Superior temporal gyrus (tissue), 1 donor: ENCODE measurements at regions not wholly inside any gene's neighbourhood (a gene's known extent, or its start where the extent isn't known, plus 50 kb on each side); places are given as distances from the start of the nearest gene placed in this dataset.
"Not testable (repeated sequence)": the region's sequence is repeated elsewhere in the genome, so short reads cannot be mapped to it uniquely, and the experiment has no call there.

Source experiments
- DNase-seq: peaks from one replicate; pipeline ENCODE4 v3.0.0-alpha.2; 2016; ENCODE audit errors: extremely low spot score

DNA sequence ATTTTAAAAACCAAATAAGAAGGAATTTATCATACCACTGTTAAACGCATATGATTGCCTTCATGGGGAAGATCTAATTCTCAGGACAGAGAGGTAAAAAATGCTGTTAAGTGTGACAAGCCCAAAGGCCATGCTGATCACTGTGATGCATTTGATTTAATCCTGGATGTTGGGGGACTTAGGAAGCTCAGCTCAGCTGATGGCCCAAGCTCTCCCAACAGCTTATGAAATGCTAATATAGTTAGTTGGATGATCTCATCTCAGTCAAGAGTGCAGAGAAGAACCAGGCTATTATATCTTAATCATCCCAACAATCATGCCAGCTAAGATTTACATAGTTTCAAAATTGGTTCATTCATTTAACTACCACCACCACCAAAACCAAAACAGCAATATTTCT lies 340.0 kb downstream of the IL20RB start:
- DNase-seq = no peak

DNA sequence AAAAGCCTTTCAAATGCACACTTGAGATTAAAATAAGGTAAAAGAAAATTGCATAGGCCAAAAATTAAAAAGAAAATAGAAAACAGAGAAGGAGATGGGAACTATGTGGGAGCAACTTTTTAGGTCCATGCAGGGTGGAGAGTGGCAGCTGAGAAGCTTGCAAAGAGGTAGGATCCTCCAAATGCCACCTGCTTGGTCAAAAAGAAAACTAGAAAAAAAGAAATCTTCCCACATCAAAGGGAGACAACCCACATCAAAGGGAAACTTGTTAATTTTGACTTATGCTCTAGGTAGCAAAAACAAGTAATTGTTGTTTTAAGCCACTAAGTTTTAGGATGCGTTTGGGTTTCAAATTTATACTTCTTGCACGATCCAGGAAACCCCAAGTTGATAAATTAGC lies 342.9 kb downstream of the IL20RB start:
- no peak for DNase-seq

DNA sequence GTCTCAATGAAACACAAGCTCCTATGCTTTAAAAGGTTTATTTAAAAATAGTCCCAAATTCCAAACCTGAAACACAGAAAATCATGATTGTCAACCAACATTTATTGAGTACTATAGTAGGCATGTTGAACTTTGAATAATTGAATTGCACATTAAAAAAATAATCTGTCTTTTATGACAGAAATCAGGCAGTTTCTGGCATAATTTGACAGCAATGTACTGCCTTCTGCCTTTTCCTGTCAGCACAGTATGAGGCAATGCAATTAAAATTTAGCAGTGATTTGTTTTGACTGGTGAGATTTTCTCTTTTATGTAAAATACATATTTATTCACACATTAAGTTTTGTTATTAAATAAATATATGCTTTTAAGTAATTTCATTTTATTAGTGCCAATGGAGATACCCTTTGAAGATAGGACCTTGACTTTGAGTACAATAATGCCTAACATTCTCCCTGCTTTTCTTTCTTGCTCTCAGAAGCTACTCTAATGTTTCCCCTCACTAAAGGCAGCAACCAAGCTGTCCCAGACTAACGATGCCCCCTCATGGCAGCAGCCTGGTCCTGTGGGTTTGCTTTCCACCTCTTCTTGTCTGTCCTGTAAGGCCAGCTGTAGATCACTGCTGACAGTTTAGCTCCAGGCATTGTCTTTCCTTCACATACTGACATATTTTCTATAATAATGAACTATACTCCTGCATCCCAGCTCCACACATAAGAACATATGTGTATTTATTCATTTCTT lies 346.7 kb downstream of the IL20RB start:
- DNase-seq = no peak

DNA sequence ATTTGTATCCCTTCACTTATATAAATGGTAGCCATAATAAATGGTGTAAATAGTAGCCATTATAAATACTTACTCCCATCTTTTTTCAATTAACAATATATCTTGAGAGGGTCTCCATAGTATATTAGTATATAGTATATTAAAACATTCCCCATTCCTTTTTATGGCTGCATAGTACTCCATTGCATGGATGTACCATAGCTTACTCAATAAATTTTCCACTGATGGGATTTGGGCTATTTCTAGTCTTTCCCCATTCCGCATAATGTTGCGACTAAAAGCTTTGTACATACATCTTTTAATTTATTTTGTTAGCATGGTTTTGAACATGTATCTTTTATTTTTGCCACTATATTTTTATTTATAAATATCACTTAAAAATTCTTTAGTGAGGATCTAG lies 366.3 kb downstream of the IL20RB start:
- DNase-seq = no peak

DNA sequence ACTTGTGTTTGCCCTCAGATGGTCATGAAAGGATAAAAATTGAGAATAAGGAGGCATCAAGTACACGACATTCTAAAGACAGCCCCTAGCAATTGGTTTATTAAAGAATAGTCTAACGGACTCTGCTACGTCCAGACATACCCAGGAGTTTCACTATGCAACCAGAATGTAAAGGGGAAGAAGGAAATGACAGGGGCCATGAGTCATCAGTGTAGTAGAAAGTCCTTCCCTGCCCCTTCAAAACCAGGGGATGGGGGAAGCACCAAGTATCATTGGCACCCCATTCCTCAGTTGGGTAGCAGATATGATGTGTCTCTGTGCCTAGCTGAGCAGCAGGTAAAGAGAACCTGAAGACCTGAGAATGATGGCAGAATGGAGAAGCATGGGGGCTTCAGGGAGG lies 367.4 kb downstream of the IL20RB start:
- DNase-seq = no peak

DNA sequence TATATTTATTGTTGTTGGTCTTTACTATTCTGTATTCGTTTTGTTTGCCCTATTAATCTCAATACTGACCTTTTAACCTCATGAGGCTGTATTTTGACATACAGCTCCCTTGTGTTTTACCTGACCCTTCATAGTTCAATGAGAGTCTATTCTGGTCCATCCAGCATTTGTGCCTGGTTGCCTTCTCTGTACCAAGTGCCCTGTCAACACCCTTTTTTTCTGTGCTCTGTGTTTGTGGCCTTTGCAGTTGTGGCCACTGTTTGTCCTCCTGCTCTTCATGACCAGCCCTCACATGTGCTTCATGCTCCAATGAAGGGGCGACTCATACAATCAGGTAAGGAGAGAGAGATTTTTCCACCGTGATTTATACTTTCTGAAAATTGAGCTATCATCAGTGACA lies 368.2 kb downstream of the IL20RB start:
- no peak for DNase-seq

DNA sequence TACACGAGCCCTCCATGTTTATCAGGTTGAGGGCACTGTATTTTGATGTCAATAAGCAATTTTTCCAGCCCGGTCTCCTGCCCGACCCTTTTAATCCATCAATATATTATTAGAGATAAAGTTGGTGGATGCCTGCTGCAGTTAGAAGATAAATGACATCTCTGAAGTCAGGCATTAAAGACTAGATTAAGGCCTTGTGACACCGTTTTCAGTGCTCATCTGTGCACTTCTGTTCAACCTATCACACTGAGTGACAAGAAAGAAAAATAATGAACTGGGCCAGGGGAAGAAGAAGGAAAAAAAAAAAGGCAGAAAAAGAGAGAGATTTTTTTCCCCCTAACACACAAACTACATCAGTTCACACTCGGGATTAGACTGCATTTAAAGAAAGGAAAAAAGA lies 371.8 kb downstream of the IL20RB start:
- DNase-seq = no peak

DNA sequence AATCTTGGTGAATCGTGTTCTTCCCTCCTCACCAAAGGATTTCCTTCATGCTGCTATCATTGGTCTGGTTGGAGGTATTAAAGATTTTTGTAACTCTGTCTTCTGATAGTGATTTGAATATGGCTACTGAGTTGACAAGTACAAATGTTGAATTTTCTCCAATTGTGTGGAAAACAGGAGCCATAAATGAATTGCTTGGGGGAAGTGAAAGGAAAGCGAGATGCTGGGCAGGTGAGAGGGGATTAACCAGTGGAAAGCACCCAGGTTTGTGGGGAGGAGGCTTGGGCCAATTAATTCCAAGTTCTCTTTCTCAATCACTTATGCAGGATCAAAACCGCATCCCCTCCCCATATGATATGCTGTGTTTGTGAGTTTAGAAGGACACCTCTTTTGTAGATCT lies 372.5 kb downstream of the IL20RB start:
- no peak for DNase-seq

DNA sequence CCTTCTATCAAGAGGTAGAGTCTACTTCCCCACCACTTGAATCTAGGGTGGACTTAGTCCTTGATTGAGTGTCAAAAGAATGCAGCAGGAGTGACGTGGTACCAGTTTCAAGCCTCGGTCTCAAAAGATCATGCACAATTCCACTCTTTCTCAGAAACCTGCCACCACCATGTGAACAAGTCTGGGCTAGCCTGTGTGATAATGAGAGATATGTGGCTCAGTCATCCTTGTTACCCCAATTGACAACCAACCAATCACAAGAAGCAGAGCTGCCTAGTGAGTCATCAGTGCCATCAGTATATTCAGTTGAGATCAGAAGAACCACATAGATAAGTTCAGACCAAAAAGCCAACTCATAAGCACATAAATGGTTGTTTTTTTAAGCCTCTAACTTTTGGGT lies 374.5 kb downstream of the IL20RB start:
- DNase-seq = no peak

DNA sequence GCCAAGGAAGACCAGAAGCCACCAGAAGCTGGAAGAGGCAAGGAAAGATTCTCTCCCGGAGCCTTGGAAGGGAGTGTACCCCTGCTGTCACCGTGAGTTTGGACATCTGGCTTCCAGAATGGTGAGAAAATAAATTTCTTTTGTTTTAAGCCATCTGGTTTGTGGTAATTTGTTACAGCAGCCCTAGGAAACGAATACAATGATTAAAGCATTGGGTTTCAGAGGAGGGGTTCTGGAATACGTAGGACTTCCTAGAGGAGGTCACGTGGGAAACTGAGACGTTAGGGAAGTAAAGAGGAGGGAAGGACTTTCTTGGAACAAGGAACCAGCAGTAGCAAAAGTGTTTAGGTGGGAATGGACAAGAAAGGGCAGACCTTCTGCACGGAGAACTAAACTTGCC lies 377.7 kb downstream of the IL20RB start:
- no peak for DNase-seq

DNA sequence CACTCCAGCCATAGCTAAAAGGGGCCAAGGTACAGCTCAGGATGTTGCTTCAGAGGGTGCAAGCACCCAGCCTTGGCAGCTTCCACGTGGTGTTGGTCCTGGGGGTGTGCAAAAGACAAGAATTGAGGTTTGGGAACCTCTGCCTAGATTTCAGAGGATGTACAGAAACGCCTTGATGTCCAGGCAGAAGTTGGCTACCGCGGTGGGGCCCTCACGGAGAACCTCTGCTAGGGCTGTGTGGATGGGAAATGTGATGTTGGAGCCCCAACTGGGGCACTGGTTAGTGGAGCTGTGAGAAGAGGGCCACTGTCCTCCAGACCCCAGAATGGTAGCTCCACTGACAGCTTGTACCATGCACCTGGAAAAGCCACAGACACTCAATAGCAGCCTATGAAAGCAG lies 380.6 kb downstream of the IL20RB start:
- DNase-seq = not testable (repeated sequence)

DNA sequence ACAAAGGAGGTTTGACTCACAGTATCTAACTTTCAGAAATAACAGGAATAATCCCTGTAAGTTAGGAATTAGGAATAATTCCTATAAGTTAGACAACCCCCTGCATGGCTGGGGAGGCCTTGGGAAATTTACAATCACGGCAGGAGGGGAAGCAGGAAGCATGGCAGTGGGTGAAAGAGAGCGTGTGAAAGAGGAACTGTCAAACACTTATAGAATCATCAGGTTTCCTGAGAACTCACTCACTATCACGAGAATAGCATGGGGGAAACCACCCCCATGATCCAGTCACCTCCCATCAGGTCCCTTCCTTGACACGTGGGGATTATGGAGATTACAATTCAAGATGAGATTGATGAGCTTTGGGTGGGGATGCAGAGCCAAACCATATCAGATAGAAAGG lies 385.5 kb downstream of the IL20RB start:
- no peak for DNase-seq

DNA sequence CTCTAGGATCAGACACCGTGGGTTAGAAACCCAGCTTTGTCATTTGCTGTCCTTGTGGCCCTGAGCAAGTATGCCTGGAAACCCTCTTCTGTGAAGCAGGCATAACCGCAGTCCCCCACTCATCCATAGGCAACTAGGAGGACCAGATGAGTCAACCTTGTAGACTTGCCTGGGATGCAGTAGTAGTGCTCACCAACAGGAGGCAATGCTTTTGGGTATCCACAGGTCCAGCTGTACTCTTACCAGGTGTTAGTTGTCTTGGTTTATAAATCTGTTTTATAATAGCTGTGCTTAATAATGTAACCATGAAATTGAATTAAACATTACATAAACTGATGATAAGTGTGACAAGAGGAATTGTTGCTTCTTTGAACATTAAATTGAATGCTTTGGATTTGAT lies 389.3 kb downstream of the IL20RB start:
- DNase-seq = no peak

DNA sequence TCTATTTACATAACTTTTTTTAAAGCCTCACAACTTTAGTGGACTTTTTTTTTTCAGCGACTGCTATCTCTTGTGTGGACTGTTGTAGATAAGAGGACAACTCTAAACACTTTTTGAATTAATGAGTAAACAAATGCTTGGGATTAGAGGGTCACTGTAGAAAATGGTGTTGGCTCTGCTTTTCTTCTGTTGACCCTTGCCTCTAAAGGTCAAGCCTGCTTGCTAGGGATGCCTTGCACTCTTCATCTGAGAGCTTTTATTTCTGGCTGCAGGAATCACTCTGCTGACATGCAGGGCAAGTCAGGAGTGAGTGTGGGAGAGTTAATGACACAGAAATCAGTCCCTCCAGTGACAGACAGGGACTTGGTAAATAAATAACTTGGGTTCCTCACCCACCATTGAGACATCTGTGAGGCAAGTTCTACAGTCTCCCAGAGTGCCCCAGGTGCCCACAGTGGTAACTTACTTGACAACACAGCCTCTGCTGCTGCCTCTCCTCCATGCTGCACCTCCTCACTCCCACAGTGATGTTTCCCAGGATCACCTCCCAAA lies 390.1 kb downstream of the IL20RB start:
- no peak for DNase-seq

DNA sequence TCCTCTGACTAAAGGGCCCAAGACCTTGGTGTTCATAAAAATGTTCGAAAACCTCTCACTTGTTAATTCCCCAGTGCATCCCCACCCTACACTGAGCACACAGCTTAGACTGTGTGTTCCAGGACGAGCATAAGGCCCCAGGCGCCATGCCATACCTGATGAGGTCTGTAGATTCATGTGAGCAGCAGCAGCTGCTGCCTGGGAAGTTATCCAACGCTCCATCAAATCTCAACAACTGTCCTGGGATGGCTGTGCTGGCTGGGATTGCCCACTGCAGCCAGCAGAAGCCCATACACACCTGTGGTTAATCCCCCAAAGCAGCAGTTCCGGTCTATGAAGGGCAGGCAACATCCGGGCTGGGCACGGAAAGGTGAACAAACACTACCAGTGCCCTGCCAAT lies 391.2 kb downstream of the IL20RB start:
- DNase-seq = no peak

DNA sequence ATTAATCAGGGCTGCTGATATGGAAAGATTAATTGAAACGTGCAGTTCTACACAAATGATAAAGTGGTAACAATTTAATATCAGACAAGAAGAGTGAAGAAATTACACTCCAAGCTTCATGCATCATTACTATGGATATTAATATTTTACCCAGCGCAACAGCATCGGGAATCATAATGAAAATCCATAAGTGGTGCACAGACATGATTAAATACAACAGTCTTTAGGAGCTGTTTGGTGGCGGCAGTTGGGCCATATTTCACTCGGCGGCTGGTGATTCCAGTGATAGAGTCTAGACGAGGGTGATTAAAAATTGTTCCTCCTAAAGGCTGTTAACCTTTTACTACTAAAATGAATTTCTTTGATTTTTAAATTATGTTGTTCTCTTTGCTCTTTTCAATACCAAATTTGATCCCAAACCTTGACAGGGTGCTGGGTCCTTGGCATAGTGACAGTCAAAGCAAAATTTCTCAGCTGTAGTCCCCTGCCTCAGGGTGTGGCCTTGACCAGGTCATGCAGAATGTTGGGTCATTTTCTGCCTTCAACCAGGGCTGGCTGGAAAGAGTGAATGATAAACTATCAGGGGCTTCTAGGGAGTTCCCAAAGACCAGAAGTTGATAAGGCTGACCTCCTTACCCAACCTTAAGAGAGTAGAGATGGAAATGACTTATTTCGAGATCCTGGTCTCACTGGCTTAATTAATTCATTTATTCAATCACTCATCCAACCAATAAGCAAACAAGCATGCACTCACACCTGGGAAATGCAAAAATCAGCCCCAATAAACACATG lies 392.0 kb downstream of the IL20RB start:
- no peak for DNase-seq

DNA sequence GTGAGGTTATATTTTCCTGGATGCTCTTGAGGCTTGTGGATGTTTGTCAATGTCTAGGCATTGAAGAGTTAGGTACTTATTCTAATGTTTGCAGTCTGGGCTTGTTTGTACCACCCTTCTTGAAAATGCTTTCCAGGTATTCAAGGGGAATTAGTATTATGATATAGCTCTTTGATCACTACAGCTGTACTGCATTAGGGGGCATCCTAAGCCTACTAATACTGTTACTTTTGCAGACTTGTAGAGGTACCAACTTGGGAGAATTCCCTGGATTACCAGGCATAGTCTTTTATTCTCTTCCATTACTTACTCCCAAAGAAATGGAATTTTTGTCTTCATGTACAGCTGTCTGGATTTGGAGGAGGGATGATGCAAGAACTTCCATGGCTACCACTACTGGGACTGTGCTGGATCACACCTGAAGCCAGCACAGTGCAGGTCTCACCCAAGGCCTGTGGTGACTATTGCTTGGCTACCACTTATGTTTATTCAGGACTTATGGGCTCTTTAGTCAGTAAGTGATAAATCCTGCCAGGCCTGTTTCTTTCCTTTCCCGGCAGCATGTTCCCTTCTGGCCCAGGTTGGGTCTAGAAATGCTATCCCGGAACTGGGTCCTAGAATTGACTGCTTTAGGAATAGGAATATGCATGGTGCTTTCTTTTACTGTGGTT lies 402.9 kb downstream of the IL20RB start:
- DNase-seq = no peak

DNA sequence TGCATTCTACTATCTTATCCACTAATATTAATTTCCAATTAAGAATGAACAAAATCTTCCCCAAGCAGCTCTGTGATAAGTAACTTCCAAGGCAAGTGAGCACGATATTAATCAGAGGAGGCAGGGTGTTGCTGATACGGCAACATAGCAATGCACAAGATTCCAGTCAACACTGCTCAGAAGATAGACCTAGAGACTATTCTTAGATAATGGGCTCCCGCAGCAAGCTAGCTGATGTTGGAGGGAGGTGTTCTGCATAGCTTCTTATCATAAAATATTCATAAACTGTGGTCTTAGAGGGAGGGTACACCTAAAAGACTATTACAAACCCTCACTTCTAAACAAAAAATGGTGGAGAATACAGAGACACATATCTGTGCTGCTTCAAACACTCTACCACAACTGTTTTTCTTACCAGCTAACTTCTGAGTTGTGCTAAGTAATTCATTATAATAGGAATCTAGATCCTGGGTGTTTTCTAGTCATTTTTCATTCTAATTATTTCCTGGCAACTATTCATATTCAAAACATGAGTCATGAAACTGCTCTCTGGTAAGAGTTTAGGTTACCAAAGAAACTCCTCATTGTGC lies 382.0 kb upstream of the SOX14 start:
- DNase-seq = no peak

DNA sequence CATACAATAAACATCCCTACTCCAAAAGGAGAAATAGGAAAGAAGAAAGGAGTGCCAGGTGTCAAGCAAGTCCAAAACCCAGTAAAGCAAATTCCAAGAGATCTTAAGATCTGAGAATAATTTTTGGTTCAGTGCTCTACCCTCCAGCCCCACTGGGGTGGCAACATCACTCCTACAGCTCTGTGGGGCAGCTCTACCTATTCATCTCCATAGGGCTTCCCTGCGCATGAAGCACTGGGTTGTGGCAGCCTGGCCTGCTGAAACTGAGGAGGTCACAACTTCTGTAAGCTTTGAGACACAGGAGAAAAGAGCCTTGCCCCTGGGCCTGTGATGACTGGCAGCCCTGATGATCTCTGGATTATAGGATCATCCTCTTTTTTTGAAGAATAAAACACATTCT lies 378.2 kb upstream of the SOX14 start:
- DNase-seq = no peak

DNA sequence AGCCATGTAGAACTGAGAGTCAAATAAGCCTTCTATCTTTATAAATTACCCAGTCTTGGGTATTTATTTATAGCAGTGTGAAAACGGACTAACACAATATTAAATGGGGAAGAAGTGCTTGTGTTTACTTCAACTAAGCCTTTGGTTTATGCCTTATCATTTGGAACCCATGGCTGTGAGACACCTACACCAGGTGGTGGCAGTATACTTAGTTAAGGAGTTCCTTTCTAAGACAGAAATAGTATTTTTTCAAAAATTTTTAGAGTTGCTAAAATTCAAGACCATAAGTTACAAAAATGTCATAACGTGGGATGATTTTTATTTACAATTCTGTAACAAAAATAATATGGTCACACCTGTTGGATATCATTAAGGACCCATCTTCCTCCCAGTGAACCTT lies 354.5 kb upstream of the SOX14 start:
- no peak for DNase-seq

DNA sequence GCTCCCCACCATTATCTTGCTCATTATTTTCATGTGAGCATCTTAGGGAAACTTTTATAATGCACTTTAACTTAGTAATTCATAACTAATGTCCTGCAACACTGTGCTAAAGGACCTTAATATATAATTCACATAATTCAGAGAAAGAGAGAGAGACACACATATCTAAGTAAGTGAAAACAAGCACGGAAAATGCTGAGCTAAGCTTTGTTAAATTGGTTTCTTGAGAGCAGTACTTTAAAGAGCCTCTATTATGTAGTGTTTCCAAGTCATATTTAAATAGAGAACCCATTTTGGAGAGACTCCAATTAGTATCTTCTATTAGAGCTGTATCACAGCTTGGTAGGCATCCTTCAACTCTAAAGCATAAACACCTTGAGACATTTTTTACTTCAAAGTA lies 354.1 kb upstream of the SOX14 start:
- no peak for DNase-seq
